GM21360 (cell line): ENCODE measurements at regions not wholly inside any gene's neighbourhood (a gene's known extent, or its start where the extent isn't known, plus 50 kb on each side); places are given as distances from the start of the nearest gene placed in this dataset.

Experiments used
- ATAC-seq: cut with Tn5 transposase; IDR thresholded peaks from one replicate; pipeline ENCODE4 v1.9.1; 2021; ENCODE audit warnings: mild to moderate bottlenecking, moderate library complexity; ENCODE audit not compliant: unreplicated experiment

DNA sequence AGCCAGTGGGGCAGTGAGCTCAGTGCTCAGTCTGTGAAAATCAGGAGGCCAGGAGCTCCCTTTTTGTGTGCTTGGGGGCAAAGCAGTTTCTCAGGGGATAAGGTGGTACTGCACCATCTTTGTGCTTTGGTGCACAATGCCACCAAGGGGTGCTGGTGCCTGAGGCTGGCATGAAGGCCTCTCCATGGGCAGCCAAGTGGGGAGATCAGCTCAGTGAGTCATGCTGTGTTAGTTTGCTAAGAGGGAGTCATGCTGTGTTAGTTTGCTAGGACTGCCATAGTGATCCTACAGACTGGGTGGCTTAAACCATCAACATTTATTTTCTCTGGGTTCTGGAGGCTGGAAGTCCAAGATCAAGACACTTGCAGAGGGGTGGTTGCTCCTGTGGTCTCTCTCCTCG is 428.1 kb downstream of the PRDM2 start:
- no peak for ATAC-seq

DNA sequence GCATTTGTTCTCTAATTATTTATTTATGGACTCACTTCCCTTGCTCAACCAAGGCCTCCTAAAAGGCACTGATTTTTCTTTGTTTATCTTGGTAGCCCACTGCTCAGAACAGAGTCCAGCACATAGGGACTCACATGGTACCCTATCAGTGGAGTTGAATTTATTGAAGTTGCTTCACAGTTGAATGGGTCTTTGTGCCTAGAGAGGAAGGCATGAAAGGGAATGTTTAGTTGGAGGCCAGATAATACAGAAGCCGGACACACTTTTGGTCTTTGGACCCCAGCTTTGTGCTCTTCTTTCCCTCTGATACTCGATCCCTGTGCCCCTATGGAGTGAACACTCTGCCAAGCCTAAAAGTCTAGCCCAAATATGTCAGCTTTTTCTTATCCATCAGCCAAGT is 429.0 kb downstream of the PRDM2 start:
- ATAC-seq = no peak

DNA sequence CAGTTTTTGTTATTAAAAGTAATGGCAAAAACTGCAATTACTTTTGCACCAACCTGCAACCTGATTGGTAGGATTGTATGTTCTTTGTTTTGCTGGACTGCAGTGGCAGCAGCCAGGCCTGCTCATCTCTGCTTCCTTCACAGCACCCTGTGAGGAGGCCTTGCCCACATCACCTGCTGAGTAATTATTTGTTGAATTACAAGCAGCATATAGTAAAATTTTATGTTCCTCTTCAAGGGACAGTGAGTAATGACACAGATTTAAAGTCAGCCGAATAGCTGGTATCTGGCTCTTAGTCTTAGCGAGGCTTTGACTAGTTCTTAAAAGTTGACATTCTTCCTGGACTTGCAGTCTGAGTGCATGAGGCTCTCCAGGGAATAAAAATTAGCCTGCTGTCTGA is 435.1 kb downstream of the PRDM2 start:
- ATAC-seq = no peak

DNA sequence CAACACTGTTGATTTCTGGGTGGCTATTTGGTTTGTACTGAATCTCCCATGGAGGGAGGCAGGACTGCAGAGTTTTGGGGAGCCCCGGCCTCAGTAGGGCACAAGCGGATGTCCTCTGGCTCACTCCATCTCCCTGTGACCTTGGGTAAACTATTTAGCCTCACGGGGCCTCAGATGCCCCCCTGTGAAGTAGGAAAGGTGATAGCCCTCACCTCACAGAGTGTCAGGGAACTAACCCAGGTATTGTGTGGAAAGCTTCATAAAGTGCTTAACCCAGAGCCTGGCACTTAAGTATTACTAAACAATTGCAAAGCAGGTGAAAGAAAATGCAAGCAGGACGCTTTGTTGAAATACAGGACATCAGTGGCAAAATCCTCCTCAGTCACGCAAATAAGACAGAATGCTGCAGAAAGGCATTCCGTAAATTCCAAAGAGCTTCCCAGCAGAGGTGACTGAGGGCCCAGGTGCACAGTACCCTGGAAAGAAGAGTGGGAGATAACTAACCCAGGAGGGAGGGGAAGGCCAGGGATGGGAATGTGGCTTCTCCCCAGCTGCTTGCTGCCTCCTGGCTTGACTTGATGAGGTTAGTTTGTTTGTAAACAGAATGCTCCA is 436.3 kb downstream of the PRDM2 start:
- no peak for ATAC-seq

DNA sequence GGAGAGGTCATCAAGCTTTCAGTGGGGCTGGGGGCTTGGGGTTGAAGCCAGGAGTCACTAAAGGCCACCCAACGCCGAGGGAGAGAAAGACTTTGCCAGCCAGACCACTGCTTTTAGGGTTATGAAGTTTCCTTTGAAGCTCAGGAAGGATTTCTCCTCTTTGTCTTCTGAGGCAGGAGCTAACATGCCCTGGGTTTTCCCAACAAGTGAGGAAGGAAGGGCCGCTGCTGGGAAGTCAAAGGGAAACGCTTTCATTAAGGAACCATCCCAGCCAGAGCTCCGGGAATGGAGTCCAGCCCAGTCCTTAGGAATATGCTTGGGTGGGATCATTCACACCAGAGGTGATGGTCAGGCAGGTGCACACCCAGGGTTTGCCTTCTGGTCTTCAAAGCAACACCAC is 436.9 kb downstream of the PRDM2 start:
- ATAC-seq = no peak

DNA sequence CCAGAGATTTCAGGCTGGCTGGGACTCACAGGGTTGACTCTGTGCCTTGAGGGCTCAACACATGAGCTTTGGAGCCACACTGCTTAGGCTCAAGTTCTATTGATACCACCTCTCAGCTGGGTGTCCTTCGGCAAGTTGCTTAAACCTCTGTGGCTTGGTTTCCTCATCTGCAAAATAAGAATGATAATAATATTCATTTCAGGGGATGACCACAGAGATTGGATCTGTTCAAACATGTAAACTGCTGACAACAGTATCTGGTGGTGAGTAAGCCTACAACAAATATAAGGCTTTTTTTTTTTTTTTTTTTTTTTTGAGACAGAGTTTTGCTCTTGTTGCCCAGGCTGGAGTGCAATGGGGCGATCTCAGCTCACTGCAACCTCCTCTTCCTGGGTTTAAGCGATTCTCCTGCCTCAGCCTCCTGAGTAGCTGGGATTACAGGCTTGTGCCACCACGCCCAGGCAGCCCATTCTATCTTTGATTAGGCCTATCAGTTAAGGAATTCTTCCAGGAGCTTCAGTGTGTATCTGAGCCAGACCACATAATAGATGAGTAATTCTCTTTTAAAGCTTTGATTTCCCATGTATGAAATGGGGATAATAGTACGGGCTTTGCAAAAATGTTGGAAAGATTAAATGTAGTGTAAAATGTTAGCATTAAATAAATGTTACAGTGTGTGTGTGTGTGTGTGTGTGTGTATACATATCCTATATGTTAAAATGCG is 437.6 kb downstream of the PRDM2 start:
- no peak for ATAC-seq

DNA sequence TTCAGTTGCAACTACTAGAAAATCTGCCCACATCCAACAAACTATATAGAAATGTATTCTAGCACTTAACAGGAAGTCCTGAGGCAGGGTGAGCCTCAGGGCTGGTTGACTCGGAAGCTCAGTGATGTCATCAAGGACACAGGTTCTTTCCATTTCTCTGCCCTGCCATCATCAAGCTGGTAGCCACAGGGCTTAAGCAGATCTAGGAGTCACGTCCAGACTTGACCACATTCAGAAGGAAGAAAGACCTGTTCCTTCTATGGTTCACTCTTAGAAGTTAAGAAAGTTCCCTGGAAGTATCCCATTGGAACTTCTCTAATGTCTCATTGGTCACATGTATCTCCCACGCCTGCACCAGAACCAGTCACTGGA is 438.1 kb downstream of the PRDM2 start:
- no peak for ATAC-seq

DNA sequence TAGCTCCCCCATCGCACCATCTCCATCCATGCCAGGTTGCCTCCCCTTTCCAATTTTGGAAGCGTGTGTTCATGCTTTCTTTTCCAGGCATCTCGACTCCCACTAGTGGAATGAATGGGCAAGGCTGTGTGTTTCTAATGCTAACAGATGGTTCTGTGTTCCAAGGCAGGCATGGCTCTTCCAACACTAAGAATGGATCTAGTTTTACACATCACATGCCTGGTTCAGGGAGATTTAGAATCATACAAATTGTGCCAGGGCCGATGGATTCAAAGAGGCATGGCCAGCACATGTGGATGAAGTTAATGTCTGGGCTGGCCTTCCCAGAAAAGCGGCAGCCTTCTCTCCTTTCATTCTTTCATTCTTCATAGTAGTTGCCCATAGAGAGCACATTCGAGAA is 438.7 kb downstream of the PRDM2 start:
- ATAC-seq = no peak

DNA sequence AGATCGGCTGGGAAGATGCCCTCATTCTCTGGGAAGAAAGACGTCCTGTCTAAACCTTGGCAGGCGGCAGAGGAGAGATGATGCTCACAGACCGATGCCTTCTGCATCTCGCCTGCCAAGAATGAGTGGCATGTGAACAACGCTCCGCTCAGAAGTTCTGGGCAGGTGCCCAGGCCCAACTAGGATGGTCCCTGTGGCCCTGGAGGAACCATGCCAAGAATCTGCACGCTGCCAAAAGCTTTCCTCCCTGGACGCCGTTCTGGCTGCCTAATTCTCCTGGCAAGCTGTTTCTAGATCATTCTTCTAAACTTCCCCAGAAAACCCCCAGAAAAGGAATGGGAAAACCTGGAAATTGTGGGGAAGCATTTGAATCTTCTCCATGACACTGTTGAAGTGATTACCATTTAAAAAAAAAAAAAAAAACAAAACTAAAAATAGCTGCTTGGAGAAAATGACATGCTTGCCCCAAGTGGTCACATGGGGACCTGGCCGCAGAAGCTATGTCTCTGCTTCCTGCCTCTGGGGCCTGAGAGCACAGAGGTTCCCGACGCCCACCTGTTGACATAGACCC is 440.9 kb downstream of the PRDM2 start:
- no peak for ATAC-seq

DNA sequence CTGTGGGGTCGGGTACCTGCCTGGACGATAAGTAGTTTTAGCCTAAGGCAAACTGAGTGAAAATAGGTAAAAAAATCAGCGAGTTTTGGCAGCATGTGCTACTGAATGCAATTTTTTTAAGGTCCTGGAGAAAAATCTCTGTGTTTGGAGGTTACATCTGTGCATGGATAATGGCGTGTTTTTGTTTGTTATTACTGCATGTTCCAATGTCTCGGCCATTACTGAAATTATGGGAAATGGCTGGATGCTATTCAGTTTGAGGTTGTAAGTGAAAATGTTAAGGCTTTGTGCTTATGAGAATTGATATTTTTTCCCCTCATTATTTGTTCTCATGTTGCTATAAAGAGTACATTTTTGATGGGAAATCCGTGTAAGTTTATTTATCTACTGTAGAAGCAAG is 441.7 kb downstream of the PRDM2 start:
- ATAC-seq = no peak

DNA sequence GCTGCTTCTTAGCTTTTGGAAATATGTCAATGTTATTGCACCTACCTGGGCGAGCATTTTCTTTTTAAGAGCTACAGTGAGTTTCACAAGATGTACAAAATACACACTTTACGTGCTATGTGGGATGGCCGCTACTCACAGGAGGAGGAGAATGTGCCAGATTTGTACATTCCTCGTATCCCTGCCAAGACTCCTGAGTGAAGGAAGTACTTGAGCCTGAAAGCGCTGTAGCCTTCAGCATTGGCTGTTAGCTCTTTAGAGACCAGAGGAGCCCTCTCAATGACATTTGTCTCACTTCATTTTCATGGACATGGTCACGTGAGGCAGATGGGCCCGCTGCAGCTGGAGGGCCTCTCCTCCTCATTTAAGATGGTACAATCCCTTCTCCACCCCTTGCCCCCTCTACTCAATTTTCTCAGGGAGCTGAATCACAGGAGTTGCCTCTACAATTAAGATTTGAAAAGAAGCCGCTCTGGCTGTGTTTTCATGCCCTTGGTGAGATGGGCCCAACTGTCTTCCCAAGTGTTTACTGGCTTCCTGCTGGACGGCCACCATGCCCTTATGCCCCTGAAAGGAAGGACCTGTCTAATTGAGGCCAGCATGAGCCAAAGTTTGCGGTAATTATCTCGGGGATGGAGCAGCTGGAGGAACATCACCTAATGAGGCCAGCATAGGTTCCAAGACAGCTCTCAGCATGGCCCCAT is 442.6 kb downstream of the PRDM2 start:
- ATAC-seq = no peak

DNA sequence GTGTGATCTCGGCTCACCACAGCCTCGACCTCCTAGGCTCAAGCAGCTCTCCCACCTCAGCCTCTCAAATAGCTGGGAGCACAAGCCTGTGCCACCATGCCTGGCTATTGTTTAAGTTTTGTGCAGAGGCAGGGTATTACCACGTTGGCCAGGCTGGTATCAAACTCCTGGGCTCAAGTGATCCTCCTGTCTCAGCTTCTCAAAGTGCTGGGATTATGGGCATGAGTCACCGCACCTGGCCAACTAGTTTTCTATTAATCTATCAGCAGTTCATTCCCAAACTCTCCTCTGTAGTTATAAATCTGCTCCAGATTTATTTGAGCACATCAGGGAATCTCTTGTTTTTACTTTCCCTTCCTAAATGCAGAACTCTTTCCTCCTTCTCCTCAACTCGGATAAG is 443.8 kb downstream of the PRDM2 start:
- no peak for ATAC-seq

DNA sequence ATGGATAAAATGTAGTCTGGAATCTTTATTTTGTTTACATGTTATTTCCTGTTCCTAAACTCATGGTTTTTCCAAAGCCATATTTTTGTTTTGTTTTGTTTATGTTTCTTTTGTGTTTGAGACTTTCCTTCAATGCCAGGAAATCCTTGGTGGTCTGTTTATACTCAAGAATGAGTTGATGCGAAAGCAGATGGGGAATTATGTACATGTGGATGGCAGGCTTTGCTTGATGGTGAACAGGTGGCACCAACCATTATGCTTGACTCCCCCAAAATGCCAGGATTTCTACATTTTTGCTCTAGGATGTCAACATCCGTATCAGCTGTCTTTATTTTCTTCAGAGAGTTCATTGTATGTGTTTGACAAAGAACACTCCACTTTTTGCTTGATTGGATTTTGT is 448.5 kb downstream of the PRDM2 start:
- ATAC-seq = no peak

DNA sequence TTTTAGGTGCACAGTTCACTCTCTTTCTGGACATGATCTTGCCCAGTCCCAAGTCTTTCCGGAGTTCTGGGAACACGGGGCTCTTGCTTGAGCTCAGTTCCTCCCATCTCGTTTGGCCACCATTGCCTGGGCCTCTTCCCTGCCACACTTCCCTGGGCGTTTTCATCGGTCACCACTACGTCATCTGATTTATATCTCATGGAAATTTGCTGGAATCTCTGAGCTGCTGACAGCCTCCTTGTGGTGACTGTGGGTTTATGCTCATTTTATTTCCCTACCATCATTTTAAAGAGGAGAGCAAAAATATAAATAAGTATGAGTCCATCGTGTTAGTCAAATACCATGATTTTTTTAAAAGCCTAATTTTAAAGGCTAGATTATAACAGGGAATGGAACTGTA is 449.1 kb upstream of the KAZN start:
- no peak for ATAC-seq

DNA sequence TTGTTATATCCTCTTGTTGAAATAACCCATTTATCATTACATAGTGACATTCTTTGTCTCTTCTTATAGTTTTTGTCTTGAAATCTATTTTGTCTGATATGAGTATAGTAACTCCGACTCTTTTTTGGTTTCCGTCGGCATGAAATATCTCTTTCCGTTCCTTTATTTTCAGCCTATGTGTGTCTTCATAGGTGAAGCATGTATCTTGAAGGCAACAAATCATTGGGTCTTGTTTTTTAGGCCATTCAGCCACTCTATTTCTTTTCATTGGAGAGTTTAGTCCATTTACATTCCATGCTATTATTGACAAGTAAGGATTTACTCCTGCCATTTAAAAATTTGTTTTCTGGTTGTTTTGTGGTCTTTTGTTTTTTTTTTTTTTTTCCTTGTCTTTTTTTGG is 441.9 kb upstream of the KAZN start:
- no peak for ATAC-seq

DNA sequence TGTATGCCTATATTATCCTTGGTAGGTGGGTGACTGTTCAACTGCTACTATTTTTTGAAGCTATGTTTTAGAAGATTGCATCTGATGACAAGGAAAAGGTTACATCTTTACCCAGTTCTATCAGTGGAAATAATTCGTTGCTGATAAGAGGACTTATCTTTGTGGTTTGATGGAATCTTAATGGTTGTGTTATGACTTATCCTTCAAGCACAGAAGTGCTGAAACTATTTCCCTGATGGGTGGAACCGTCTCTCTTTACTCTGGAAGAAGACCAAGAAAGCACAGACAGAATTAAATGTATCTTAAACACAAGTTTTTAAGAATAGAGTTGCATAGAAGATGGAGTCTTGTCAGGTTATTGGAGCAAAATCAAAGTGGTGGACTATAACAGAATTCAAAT is 437.7 kb upstream of the KAZN start:
- ATAC-seq = no peak

DNA sequence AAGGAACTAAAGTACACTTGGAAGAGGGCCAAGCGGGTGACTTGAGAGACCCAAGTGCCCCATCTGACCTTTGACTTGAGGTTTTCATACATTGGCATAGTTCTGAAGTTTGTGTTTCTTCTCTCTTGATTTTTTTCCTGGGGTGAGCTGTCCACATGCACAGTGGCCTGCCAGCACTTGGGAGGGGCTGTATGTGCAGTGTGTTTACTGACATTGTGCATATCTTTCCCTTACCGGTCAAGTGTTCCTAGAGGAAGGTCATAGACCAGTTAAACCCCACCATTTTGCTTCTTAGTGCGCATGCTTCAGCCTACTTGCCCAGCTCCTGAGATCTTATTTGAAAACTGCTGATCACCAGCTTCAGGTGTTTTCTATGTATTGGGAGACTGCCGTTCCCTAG is 435.2 kb upstream of the KAZN start:
- no peak for ATAC-seq

DNA sequence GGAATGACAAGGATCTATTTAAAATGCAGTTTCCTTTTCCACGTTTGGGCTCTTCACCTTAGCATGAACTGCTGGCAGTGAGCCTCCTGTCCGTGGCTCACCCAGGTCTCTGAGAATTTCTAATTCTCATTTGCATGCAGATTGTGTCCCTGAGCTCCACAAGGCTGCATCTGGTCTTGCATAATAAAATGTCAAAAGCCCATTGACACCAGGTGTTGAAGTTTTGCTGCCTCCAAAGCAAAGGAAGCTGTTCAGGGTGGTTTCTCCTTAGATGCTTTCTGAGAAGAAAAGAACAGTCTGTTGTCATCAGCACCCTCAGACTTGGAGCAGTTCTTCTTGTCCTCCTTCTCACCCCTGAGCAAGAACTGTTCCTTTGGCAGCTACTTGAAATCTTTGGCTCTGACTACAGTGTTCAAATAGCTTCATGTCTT is 433.1 kb upstream of the KAZN start:
- ATAC-seq = no peak

DNA sequence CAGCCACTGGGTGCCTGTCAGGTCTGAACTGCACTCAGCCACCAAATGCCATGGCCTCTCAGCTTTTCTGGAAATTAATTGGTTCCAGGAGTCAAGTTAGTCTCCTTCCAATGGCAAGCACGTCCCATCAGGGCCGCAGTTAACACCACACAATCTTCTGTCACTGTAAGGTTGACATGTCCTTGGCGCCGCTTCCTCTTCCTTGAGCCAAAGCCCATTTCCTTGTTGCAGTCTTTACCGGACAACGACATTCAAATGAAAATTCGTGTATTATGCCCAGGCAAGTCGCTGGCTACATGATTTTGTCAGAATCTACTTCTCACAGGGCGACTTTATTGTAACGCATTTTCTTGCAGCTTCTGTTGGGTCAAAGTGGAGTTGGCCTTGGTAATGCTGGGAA is 430.6 kb upstream of the KAZN start:
- no peak for ATAC-seq

DNA sequence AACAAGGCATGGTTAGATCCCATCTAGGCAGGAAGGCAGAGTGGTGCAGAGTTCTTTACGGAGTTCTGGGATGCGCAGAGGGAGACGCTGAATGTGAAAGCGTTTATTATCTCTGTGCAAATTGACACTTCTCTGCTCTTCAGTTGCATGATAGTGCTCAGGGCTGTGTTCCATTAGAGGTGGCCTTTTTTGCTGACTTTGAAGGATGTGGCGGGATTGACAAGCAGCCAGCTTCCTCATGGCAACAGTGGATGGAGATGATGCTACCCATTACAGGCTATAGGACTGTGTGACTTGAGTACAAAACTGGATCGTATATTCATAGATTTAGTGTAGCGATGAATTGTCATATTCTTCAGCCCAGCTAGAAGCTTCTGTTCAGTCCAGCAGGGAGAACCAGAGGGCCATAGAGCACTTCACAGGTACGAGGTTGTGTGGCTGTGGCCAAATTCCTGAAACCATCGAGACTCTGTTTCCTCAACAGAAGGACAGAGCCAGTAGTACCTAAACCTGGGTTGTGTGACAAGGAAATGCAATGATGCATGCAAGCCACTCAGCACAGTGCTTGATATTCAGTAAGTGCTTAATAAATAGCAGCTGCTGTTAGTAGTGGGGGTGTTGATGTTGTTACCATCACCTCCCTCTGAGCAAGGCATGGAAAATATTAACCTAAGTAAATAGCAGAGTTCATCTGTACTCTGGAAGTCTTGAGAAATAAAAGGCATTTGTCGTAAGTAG is 430.0 kb upstream of the KAZN start:
- ATAC-seq = no peak

DNA sequence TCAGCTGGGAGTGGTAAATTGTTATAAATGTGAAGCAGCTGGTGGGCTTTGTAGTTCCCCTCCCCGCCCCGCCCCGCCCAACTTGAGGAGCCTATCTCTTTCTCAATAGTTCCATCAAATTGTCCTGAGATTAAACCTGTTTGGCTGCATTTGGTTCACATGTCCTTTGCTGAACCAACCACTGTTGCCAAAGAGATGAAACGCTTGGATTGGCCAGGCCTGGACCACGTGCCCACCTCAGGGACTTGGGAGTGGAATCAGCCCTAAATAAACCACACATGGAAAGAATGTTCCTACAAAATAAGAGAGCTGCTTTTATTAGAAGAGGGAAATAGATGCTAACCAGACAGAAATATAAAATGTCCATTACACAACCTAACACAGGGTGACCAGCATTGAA is 424.9 kb upstream of the KAZN start:
- ATAC-seq = no peak
